PC-3 (cell line): ENCODE measurements at regions not wholly inside any gene's neighbourhood (a gene's known extent, or its start where the extent isn't known, plus 50 kb on each side); places are given as distances from the start of the nearest gene placed in this dataset.

Source experiments
- ATAC-seq: fragments of 200-7000 bp; cut with Tn5 transposase; 2 replicates; pipeline ENCODE4 v1.9.1; 2020; ENCODE audit warnings: mild to moderate bottlenecking, moderate library complexity
- BruUV-seq: library from RNA; stranded (reverse); fragments of 400-500 nt; replicated peaks from 2 replicates; lab custom pipeline; 2021; lab: Mats Ljungman, UMichigan
- CTCF ChIA-PET: fragments of 300-600 bp; sonication (Branson Sonifier 250); formaldehyde crosslinking; loops from one replicate; lab custom pipeline; 2022; ENCODE audit warnings: antibody characterized with exemption; lab: Charles Lee
- POLR2A ChIA-PET: fragments of 300-600 bp; sonication (Branson Sonifier 250); formaldehyde crosslinking; loops from one replicate; lab custom pipeline; 2022; ENCODE audit warnings: antibody characterized with exemption; ENCODE audit not compliant: unreplicated experiment; lab: Charles Lee
- DNase-seq: peaks from one replicate; pipeline ENCODE4 v3.0.0-alpha.2; 2015
- H2AFZ ChIP-seq: fragments of 300-600 bp; sonication (generic); 2 replicates; pipeline ENCODE4 v1.6.0; 2016; ENCODE audit warnings: antibody characterized with exemption, low read length
- H3F3A ChIP-seq: fragments of 300-600 bp; sonication (generic); one replicate; pipeline ENCODE4 v1.6.0; 2017; ENCODE audit warnings: antibody characterized with exemption, low read length, control low read depth, mild to moderate bottlenecking; ENCODE audit not compliant: unreplicated experiment
- H3K27ac ChIP-seq: fragments of 300-600 bp; sonication (generic); 2 replicates; pipeline ENCODE4 v1.5.1; 2016; ENCODE audit warnings: mild to moderate bottlenecking, low read length
- H3K27me3 ChIP-seq: fragments of 300-600 bp; sonication (generic); 2 replicates; pipeline ENCODE4 v1.6.1; 2016; ENCODE audit warnings: low read length, mixed read lengths
- H3K36me3 ChIP-seq: fragments of 300-600 bp; sonication (generic); 2 replicates; pipeline ENCODE4 v1.6.1; 2016; ENCODE audit warnings: low read depth, mixed run types, low read length, mixed read lengths
- H3K4me1 ChIP-seq: fragments of 300-600 bp; sonication (generic); 2 replicates; pipeline ENCODE4 v1.5.1; 2016; ENCODE audit warnings: low read length; ENCODE audit not compliant: insufficient read depth
- H3K4me2 ChIP-seq: fragments of 300-600 bp; sonication (generic); 2 replicates; pipeline ENCODE4 v1.6.0; 2016; ENCODE audit warnings: low read length
- H3K4me3 ChIP-seq: fragments of 300-600 bp; sonication (generic); 2 replicates; pipeline ENCODE4 v1.5.1; 2016; ENCODE audit warnings: mild to moderate bottlenecking, low read length, mixed read lengths
- H3K79me2 ChIP-seq: fragments of 300-600 bp; sonication (generic); 2 replicates; pipeline ENCODE4 v1.6.1; 2017; ENCODE audit warnings: low read length, mixed read lengths
- H3K9ac ChIP-seq: fragments of 300-600 bp; sonication (generic); 2 replicates; pipeline ENCODE4 v1.6.0; 2016; ENCODE audit warnings: mild to moderate bottlenecking, low read length
- H3K9me2 ChIP-seq: fragments of 300-600 bp; sonication (generic); replicated peaks from 2 replicates; pipeline ENCODE4 v1.6.1; 2016; ENCODE audit warnings: mixed run types, low read length, mixed read lengths
- H3K9me3 ChIP-seq: fragments of 300-600 bp; sonication (generic); 2 replicates; pipeline ENCODE4 v1.6.1; 2016; ENCODE audit warnings: low read length, mixed read lengths
- H4K20me1 ChIP-seq: fragments of 300-600 bp; sonication (generic); 2 replicates; pipeline ENCODE4 v1.6.1; 2016; ENCODE audit warnings: low read length, mixed read lengths
- EZH2 ChIP-seq: fragments of 300-600 bp; sonication (generic); IDR thresholded peaks from one replicate; pipeline ENCODE4 v1.6.1; 2017; ENCODE audit warnings: antibody characterized with exemption, mild to moderate bottlenecking, low read length; ENCODE audit not compliant: unreplicated experiment
- EZH2phosphoT487 ChIP-seq: fragments of 300-600 bp; sonication (generic); IDR thresholded peaks from 2 replicates; pipeline ENCODE4 v1.6.1; 2018; ENCODE audit warnings: mild to moderate bottlenecking, antibody characterized with exemption, low read length, borderline replicate concordance
- intact Hi-C: fragments of 100-400 bp; cut with micrococcal nuclease; formaldehyde crosslinking; loops from 2 replicates; pipeline ENCODE4 v1.9.0; 2023
- TF ChIP-seq, protein P1 (sequence below): fragments of 300-600 bp; sonication (generic); conservative IDR thresholded peaks from 2 replicates; pipeline ENCODE4 v1.5.1; 2017; ENCODE audit warnings: antibody characterized with exemption, low read depth, mild to moderate bottlenecking, low read length

GRCh38 chr14:27605282-27605681 lies 1007.4 kb upstream of the NOVA1 start:
- H3K9ac ChIP-seq: no peak overlapping the region
- ATAC-seq (no peak), DNase-seq (no peak)
- BruUV-seq: no TSS peak
- no peak overlapping the region for H3K4me2 ChIP-seq
- no peaks in the 10 kb centered on the region for H3K9me2 ChIP-seq
- H3K4me1 ChIP-seq: no peaks in the 10 kb centered on the region
- H3K27me3 ChIP-seq: no peaks in the 10 kb centered on the region
- H3K4me3 ChIP-seq: no peak overlapping the region
- H3F3A ChIP-seq: no peaks in the 10 kb centered on the region
- no peaks in the 10 kb centered on the region for H3K9me3 ChIP-seq
- no peaks in the 10 kb centered on the region for H3K36me3 ChIP-seq
- H4K20me1 ChIP-seq: no peaks in the 10 kb centered on the region
- intact Hi-C loops: no loop called here
- no peaks in the 10 kb centered on the region for H3K79me2 ChIP-seq
- ChIA-PET POLR2A (no interaction called here), CTCF (no interaction called here)
- TF ChIP-seq EZH2 (no peak), EZH2phosphoT487 (no peak)
- TF ChIP-seq, protein P1, sequence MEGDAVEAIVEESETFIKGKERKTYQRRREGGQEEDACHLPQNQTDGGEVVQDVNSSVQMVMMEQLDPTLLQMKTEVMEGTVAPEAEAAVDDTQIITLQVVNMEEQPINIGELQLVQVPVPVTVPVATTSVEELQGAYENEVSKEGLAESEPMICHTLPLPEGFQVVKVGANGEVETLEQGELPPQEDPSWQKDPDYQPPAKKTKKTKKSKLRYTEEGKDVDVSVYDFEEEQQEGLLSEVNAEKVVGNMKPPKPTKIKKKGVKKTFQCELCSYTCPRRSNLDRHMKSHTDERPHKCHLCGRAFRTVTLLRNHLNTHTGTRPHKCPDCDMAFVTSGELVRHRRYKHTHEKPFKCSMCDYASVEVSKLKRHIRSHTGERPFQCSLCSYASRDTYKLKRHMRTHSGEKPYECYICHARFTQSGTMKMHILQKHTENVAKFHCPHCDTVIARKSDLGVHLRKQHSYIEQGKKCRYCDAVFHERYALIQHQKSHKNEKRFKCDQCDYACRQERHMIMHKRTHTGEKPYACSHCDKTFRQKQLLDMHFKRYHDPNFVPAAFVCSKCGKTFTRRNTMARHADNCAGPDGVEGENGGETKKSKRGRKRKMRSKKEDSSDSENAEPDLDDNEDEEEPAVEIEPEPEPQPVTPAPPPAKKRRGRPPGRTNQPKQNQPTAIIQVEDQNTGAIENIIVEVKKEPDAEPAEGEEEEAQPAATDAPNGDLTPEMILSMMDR: no peak
- no peak overlapping the region; the same call in 1 of the 2 replicates for H2AFZ ChIP-seq
- no peak overlapping the region for H3K27ac ChIP-seq

- H3K9me3 ChIP-seq: no peaks in the 10 kb centered on the region
- POLR2A ChIA-PET: no interaction called here
- no peak overlapping the region for H3K4me2 ChIP-seq
- no peaks in the 10 kb centered on the region for H3K4me1 ChIP-seq
- H2AFZ ChIP-seq: no peak overlapping the region
- peak; percentile 62 for ATAC-seq
- H3K36me3 ChIP-seq: no peaks in the 10 kb centered on the region
- H3K27me3 ChIP-seq: no peaks in the 10 kb centered on the region
- no peak for DNase-seq
- H3F3A ChIP-seq: no peaks in the 10 kb centered on the region
- CTCF ChIA-PET: interaction anchor here (0.5 kb wide), 1 partner anchor 386 kb away, joined by 3 read pairs; no protein-coding TSS in a partner anchor
- no peak overlapping the region for H3K9ac ChIP-seq
- intact Hi-C loops: no loop called here
- H4K20me1 ChIP-seq: no peaks in the 10 kb centered on the region
- no peak overlapping the region for H3K27ac ChIP-seq
- BruUV-seq: no TSS peak
- H3K9me2 ChIP-seq: no peaks in the 10 kb centered on the region
- H3K4me3 ChIP-seq: no peak overlapping the region
- H3K79me2 ChIP-seq: no peaks in the 10 kb centered on the region
- TF ChIP-seq EZH2 (no peak), EZH2phosphoT487 (no peak)
- TF ChIP-seq, protein P1: 0 out of 2 replicates have a peak, but pooled peaks have one; percentile 14
Observed at GRCh38 chr14:27608377-27608776, 1010.5 kb upstream of the NOVA1 start.

DNA sequence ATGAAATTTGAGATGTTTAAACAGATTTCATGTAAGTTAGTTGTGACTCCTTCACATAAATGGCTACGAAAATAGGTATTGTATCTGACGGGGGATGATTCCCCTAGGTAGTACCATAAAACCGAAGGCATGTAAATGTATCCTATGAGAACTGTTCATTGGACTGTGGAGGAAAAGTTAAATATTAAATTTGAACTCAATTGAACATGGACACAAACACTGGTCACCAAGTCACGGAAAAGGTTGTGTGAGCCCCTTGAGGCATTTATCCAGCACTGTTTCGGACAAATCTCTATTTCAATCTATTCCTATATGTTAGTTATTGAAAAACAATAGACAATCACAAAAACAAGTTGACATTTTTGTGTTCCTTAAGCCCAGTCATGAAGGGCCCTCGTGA lies 1014.3 kb upstream of the NOVA1 start:
- Histone ChIP-seq H3K27ac (no peak overlapping the region), H3F3A (no peaks in the 10 kb centered on the region), H3K27me3 (no peaks in the 10 kb centered on the region), H3K4me2 (no peak overlapping the region), H3K4me1 (no peaks in the 10 kb centered on the region), H3K9me2 (no peaks in the 10 kb centered on the region), H2AFZ (no peak overlapping the region), H3K4me3 (no peak overlapping the region), H3K36me3 (no peaks in the 10 kb centered on the region), H3K79me2 (no peaks in the 10 kb centered on the region), H3K9me3 (no peaks in the 10 kb centered on the region), H4K20me1 (no peaks in the 10 kb centered on the region), H3K9ac (no peak overlapping the region)
- POLR2A ChIA-PET: no interaction called here
- no peak for DNase-seq
- ATAC-seq: no peak
- intact Hi-C loops: no loop called here
- no peak for TF ChIP-seq EZH2phosphoT487
- TF ChIP-seq, protein P1: no peak
- no peak for TF ChIP-seq EZH2
- BruUV-seq: no TSS peak
- CTCF ChIA-PET: no interaction called here
